GM13977 (cell line): ENCODE measurements at regions not wholly inside any gene's neighbourhood (a gene's known extent, or its start where the extent isn't known, plus 50 kb on each side); places are given as distances from the start of the nearest gene placed in this dataset.

Experiments
- DNase-seq: peaks from one replicate; pipeline ENCODE4 v3.0.0; 2012; ENCODE audit warnings: low spot score
- in situ Hi-C: fragments of 300-500 bp; cut with MboI; formaldehyde crosslinking; loops from one replicate; pipeline ENCODE4 v1.12.0; 2022; ENCODE audit warnings: low sequenced_read_pairs, low pct_unique_long_range_greater_than_20kb, mixed read lengths, inconsistent platforms; ENCODE audit not compliant: unreplicated experiment
- TF ChIP-seq, protein P1 (sequence below): IDR thresholded peaks from 2 replicates; pipeline ENCODE4 v1.5.1; 2012; ENCODE audit warnings: mild to moderate bottlenecking, control low read depth; ENCODE audit not compliant: insufficient read depth; ENCODE audit errors: extremely low read depth, missing control alignments

DNA sequence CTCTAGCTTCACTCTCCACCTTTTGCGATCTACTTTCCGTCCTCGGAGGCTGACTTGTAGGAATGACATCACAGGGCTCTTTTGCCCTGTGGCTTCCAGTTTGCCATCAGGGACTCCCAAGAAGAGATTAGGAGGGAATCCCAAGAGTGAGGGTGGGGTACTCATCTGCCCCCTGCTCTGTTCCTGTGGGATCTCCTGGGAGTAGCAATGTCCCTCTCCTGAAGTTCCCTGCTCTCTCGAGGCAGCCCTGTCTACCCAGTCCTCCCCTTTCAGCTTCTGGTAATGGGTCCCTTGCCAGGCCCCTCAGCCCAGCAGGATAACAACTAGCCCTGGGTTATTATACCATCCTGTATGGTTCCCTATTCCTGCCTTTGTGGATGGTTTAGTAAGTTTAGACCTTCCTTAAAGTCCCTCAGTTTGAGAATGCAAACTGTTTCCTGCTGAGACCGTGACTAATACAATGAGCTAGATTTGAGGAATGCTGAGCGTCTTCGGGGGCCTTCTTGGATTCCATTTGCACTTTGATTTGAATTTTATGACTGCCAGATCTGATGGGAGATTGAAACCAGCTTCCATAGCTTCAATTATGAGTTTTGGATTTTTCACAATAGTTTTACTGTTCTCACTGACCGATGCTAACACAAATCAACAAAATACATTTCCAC lies 73.7 kb upstream of the IPO5 start:
- in situ Hi-C loops, result no loop called here
- TF ChIP-seq, protein P1, sequence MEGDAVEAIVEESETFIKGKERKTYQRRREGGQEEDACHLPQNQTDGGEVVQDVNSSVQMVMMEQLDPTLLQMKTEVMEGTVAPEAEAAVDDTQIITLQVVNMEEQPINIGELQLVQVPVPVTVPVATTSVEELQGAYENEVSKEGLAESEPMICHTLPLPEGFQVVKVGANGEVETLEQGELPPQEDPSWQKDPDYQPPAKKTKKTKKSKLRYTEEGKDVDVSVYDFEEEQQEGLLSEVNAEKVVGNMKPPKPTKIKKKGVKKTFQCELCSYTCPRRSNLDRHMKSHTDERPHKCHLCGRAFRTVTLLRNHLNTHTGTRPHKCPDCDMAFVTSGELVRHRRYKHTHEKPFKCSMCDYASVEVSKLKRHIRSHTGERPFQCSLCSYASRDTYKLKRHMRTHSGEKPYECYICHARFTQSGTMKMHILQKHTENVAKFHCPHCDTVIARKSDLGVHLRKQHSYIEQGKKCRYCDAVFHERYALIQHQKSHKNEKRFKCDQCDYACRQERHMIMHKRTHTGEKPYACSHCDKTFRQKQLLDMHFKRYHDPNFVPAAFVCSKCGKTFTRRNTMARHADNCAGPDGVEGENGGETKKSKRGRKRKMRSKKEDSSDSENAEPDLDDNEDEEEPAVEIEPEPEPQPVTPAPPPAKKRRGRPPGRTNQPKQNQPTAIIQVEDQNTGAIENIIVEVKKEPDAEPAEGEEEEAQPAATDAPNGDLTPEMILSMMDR, result no peak
- no peak for DNase-seq

GRCh38 chr13:97880311-97880675 lies 73.2 kb upstream of the IPO5 start:
- in situ Hi-C loops, result no loop called here
- DNase-seq, result no peak
- TF ChIP-seq, protein P1, result no peak

DNA sequence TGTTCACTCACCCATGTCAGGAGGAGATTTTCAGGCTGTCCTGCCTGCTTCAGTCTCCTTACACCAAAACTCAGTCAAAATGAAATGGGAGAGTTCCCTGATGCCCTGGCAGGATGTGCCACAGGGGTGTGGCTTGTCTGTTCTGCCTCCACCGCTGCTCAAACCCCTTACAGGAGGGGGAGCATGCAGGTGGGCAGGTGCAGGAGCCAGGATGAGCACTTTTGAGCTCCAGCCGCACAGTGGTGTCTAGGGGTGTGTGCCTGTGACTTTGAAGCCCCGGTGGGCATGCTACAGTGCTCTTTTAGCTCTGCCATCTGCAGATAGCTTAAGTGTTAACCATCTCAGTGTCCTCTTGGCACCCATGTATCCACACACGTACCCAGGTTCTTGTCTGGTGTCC lies 71.9 kb upstream of the IPO5 start:
- TF ChIP-seq, protein P1, result no peak
- in situ Hi-C loops, result no loop called here
- no peak for DNase-seq

DNA sequence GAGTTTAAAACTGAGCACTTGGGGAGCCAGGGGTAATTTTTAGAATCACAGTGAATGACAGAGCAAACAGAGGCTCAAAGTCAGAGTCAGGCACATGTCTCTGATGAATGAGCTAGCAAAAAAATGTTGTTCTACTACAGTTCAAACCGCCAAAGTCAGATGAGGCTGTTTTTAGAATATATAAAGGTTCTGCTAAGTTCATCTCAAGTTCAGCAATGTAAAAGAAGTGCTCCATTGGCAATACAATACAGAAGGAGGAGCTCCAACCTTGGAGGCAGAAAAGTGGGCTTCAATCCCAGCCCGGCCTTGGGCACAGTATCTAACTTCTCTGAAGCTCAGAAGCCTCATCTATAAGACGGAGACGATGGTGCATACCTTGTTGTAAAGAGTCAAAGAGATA lies 70.1 kb upstream of the IPO5 start:
- in situ Hi-C loops, result no loop called here
- TF ChIP-seq, protein P1, result no peak

GRCh38 chr13:97884707-97885468 lies 68.6 kb upstream of the IPO5 start:
- no peak for DNase-seq
- in situ Hi-C loops, result no loop called here
- TF ChIP-seq, protein P1, result no peak

More for the DNA sequence above, 70.1 kb upstream of the IPO5 start:
- DNase-seq, result no peak

DNA sequence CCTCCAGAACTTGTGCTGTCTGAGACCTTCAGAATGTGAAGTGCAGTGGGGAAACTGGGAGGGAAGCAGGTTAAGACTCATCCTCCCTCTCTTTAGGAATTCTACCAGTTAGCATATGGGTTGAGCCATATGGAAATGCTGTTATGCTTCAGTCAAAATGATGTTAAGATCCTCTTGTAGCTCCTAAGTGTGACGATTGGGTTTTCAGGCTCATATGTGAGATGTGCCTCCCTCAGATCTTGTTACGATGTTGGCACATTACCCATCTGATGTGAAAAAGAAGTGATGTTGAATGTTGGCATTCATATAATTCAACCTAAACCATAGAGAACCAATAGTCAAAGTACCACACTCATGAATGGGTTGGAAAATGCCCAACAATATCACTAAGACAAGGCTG lies 67.8 kb upstream of the IPO5 start:
- in situ Hi-C loops, result no loop called here
- TF ChIP-seq, protein P1, result no peak

More for the DNA sequence above, 67.8 kb upstream of the IPO5 start:
- DNase-seq, result no peak
